ENCODE measurements at regions not wholly inside any gene's neighbourhood (a gene's known extent, or its start where the extent isn't known, plus 50 kb on each side); places are given as distances from the start of the nearest gene placed in this dataset.
"Not testable (repeated sequence)": the region's sequence is repeated elsewhere in the genome, so short reads cannot be mapped to it uniquely, and the experiment has no call there.

DNA sequence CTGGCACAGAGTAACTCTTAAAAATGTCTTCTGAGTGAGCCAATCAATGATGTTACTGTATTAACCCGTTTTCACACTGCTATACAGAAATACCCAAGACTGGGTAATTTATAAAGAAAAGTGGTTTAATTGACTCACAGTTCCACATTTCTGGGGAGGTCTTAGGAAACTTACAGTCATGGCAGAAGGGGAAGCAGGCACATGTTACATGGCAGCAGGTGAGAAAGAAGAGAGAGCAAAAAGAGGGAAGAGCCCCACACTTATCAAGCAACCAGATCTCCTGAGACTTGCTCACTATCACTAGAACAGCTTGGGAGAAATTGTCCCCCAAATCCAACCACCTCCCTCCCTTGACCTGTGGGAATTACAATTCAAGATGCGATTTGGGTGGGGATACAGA lies 97.6 kb upstream of the MIR17HG start:
- DNase-seq (ENCODE audit: insufficient read length, low spot score) (no peak), FAIRE-seq (no peak)
- TF ChIP-seq, protein P1, sequence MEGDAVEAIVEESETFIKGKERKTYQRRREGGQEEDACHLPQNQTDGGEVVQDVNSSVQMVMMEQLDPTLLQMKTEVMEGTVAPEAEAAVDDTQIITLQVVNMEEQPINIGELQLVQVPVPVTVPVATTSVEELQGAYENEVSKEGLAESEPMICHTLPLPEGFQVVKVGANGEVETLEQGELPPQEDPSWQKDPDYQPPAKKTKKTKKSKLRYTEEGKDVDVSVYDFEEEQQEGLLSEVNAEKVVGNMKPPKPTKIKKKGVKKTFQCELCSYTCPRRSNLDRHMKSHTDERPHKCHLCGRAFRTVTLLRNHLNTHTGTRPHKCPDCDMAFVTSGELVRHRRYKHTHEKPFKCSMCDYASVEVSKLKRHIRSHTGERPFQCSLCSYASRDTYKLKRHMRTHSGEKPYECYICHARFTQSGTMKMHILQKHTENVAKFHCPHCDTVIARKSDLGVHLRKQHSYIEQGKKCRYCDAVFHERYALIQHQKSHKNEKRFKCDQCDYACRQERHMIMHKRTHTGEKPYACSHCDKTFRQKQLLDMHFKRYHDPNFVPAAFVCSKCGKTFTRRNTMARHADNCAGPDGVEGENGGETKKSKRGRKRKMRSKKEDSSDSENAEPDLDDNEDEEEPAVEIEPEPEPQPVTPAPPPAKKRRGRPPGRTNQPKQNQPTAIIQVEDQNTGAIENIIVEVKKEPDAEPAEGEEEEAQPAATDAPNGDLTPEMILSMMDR (IDR thresholded peaks at IDR 0.05; ENCODE audit: insufficient read depth, missing control alignments), result no peak

DNA sequence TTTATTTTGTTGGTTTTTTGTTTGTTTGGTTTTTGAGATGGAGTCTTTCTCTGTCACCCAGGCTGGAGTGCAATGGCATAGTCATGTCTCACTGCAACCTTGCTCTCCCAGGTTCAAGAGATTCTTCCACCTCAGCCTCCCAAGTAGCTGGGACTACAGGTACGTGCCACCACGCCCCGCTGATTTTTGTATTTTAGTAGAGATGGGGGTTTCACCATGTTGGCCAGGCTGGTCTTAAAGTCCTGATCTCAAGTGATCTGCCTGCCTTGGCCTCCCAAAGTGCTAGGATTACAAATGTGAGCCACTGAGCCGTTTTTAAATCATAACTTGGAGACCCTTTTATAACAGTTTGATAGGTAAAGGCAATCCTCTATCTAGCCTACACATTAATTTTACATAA lies 95.9 kb upstream of the MIR17HG start:
- not testable (repeated sequence) for DNase-seq (ENCODE audit: insufficient read length, low spot score); FAIRE-seq

DNA sequence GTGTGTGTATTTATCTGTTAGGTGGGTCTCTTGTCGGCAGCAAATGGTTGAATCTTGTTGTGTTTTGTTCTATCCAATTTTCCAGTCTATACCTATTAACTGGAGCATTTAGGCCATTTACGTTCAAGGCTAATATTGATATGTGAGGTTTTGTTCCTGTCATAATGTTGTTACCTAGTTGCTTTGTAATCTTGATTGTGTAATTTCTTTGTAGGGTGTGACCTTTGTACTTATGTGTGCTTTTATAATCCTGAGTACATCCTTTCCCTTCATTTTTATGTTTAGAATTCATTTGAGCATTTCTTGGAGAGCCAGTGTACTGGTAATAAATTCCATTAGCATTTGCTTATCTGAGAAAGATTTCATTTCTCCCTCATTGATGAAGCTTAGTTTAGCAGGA lies 83.0 kb upstream of the MIR17HG start:
- FAIRE-seq (peak; percentile 21), DNase-seq (ENCODE audit: insufficient read length, low spot score) (no peak)
- TF ChIP-seq, protein P1 (IDR thresholded peaks at IDR 0.05; ENCODE audit: insufficient read depth, missing control alignments), result no peak

DNA sequence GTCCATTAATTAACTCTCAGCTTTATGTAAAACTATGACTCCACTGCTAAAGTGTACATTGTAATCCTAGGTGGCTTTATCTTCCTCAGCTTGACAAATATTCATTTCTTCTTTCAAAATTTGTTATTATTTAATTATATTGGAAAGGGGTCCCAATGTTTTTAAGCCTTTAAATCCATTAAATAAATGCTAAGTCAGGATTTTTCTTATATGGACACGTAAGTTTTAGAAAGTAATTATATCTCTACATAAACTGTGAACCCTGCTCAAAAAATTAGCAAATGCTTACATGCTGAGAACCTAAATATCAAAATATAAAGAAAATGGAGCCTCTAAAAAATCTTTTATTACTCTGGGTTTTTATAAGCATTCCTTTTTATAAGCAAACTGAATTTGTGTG lies 78.2 kb upstream of the MIR17HG start:
- no peak for FAIRE-seq
- TF ChIP-seq, protein P1 (IDR thresholded peaks at IDR 0.05; ENCODE audit: insufficient read depth, missing control alignments), result no peak
- DNase-seq (ENCODE audit: insufficient read length, low spot score), result no peak

DNA sequence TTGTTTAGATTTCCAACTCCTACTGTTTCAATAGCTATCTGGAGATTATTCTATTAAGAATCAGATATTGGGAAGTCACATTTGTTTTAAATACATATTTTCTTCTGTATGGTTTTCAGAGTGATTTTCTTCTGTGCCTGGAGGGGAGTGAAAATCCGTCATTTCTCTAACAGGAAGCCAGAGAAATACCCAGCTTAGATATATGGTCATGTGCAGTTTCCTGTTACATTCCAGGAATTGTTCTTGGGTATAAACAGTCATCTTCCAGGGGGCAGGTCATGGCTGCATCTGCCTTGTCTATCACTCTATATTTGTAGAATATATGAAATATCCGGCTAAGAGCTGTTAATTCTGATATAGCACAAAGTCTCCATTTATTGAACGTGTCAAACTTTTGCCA lies 77.5 kb upstream of the MIR17HG start:
- no peak for DNase-seq (ENCODE audit: insufficient read length, low spot score)
- TF ChIP-seq, protein P1 (IDR thresholded peaks at IDR 0.05; ENCODE audit: insufficient read depth, missing control alignments), result no peak
- FAIRE-seq, result no peak

DNA sequence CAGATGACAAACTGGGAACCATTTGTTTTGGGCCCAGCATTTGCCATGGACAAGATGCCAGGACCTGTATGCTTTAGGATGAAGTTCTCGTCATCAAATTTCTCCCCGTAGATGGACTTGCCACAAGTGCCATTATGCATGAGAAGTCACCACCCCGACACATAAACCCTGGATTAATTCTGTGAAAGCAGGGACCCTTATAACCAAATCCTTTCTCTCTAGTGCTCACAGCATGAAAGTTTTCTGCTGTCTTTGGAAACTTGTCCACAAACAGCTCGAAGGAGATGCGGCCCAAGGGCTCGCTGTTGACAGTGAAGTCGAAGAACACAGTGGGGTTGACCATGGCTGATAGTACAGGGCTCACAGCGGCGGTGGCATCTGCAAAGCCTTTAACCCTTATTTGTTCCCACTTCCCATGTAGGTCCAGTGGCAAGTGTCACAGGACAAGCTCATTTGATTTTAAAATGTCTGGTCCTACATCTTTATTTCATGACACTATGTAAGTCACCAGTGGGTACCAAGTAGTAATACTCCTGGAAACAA lies 75.2 kb upstream of the MIR17HG start:
- TF ChIP-seq, protein P1 (IDR thresholded peaks at IDR 0.05; ENCODE audit: insufficient read depth, missing control alignments), result no peak
- FAIRE-seq, result no peak

DNA sequence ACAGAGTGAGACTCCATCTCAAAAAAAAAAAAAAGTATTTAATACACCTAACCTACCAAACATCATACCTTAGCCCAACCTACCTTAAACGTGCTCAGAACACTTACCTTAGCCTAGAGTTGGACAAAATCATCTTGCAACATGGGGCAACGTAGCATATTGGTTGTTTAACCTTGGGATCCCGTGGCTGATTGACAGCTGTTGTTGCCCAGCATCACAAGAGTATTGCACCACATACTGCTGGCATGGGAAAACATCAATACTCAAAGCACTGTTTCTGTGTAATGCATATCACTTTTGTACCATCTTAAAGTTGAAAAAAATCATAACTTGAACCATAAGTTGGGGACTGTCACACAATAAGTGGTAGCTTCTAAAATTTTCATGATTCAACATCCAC lies 73.8 kb upstream of the MIR17HG start:
- TF ChIP-seq, protein P1 (IDR thresholded peaks at IDR 0.05; ENCODE audit: insufficient read depth, missing control alignments), result no peak
- DNase-seq (ENCODE audit: insufficient read length, low spot score) (no peak), FAIRE-seq (no peak)

More for the DNA sequence above, 75.2 kb upstream of the MIR17HG start:
- DNase-seq (ENCODE audit: insufficient read length, low spot score), result no peak
